HepG2 (cell line): ENCODE measurements at regions not wholly inside any gene's neighbourhood (a gene's known extent, or its start where the extent isn't known, plus 50 kb on each side); places are given as distances from the start of the nearest gene placed in this dataset.
"Not testable (repeated sequence)": the region's sequence is repeated elsewhere in the genome, so short reads cannot be mapped to it uniquely, and the experiment has no call there.

ENCODE experiments used
- BCL3 ChIP-seq: sonication (generic); formaldehyde crosslinking; IDR thresholded peaks from 2 replicates; pipeline ENCODE4 v1.5.1; 2020; ENCODE audit warnings: mild to moderate bottlenecking, missing genetic modification reagents, moderate library complexity
- SNRNP70 ChIP-seq: fragments of 200-400 bp; formaldehyde crosslinking; IDR thresholded peaks from 2 replicates; pipeline ENCODE4 v1.6.1; 2017; ENCODE audit warnings: mild to moderate bottlenecking, low read depth, low read length, moderate library complexity
- ZBTB20 ChIP-seq: sonication (generic); formaldehyde crosslinking; IDR thresholded peaks from 2 replicates; pipeline ENCODE4 v1.8.1; 2023; ENCODE audit warnings: missing genetic modification reagents, low read depth, mild to moderate bottlenecking, borderline replicate concordance
- ZNF235 ChIP-seq: sonication (generic); formaldehyde crosslinking; IDR thresholded peaks from 2 replicates; pipeline ENCODE4 v1.8.1; 2023; ENCODE audit warnings: mild to moderate bottlenecking, missing genetic modification reagents, borderline replicate concordance
- ZNF326 ChIP-seq: sonication (generic); formaldehyde crosslinking; IDR thresholded peaks from 2 replicates; pipeline ENCODE4 v1.4.0; 2020; ENCODE audit warnings: missing genetic modification reagents, borderline replicate concordance
- ZNF766 ChIP-seq: sonication (generic); formaldehyde crosslinking; IDR thresholded peaks from 2 replicates; pipeline ENCODE4 v1.5.0; 2020; ENCODE audit warnings: missing genetic modification reagents, borderline replicate concordance
- ZZZ3 ChIP-seq: sonication (generic); formaldehyde crosslinking; IDR thresholded peaks from 2 replicates; pipeline ENCODE4 v1.4.0; 2020; ENCODE audit warnings: missing genetic modification reagents, mild to moderate bottlenecking, borderline replicate concordance
- TF ChIP-seq, protein P1 (sequence below): sonication (generic); formaldehyde crosslinking; IDR thresholded peaks from 2 replicates; pipeline ENCODE4 v1.4.0; 2020; ENCODE audit warnings: missing genetic modification reagents
- TF ChIP-seq, protein P2 (sequence below), 2 experiments: IDR thresholded peaks; 2 replicates each; pipeline ENCODE4 v1.6.1; 2011 to 2012; ENCODE audit warnings: low read length in 2 of 2, borderline replicate concordance in 1 of 2, low read depth in 1 of 2, mild to moderate bottlenecking in 1 of 2, moderate library complexity in 1 of 2
- TF ChIP-seq, protein P3 (sequence below): sonication (generic); formaldehyde crosslinking; IDR thresholded peaks from 2 replicates; pipeline ENCODE4 v1.5.0; 2020; ENCODE audit warnings: mild to moderate bottlenecking, missing genetic modification reagents, moderate library complexity

DNA sequence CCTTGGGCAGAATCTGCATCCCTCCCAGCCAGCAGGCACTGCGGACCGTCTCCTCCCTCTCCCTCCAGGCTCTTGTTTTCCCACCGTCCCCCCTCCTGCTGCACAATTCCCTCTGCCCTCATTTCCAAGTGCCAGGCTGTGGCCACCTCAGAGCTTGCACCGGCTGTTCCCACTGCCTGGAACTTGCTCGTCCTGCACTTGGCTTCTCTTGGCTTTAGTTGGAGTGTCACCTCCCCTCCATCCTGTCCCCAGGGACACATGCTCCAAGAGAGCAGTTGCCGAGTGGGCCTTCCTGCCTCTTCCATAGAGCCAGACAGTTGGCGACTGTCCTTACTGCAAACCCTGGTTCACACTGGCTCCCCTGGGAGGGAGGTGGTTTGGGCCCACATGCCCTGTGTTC is 87.0 kb upstream of the DRD5 start:
- TF ChIP-seq, protein P1, sequence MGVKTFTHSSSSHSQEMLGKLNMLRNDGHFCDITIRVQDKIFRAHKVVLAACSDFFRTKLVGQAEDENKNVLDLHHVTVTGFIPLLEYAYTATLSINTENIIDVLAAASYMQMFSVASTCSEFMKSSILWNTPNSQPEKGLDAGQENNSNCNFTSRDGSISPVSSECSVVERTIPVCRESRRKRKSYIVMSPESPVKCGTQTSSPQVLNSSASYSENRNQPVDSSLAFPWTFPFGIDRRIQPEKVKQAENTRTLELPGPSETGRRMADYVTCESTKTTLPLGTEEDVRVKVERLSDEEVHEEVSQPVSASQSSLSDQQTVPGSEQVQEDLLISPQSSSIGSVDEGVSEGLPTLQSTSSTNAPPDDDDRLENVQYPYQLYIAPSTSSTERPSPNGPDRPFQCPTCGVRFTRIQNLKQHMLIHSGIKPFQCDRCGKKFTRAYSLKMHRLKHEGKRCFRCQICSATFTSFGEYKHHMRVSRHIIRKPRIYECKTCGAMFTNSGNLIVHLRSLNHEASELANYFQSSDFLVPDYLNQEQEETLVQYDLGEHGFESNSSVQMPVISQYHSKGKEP (CRISPR knock-in tag) = not testable (repeated sequence)
- TF ChIP-seq, protein P2, sequence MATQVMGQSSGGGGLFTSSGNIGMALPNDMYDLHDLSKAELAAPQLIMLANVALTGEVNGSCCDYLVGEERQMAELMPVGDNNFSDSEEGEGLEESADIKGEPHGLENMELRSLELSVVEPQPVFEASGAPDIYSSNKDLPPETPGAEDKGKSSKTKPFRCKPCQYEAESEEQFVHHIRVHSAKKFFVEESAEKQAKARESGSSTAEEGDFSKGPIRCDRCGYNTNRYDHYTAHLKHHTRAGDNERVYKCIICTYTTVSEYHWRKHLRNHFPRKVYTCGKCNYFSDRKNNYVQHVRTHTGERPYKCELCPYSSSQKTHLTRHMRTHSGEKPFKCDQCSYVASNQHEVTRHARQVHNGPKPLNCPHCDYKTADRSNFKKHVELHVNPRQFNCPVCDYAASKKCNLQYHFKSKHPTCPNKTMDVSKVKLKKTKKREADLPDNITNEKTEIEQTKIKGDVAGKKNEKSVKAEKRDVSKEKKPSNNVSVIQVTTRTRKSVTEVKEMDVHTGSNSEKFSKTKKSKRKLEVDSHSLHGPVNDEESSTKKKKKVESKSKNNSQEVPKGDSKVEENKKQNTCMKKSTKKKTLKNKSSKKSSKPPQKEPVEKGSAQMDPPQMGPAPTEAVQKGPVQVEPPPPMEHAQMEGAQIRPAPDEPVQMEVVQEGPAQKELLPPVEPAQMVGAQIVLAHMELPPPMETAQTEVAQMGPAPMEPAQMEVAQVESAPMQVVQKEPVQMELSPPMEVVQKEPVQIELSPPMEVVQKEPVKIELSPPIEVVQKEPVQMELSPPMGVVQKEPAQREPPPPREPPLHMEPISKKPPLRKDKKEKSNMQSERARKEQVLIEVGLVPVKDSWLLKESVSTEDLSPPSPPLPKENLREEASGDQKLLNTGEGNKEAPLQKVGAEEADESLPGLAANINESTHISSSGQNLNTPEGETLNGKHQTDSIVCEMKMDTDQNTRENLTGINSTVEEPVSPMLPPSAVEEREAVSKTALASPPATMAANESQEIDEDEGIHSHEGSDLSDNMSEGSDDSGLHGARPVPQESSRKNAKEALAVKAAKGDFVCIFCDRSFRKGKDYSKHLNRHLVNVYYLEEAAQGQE (IDR thresholded peaks at IDR 0.05; ENCODE audit: borderline replicate concordance in 1 of 2, low read depth in 1 of 2, low read length in 2 of 2) = not testable (repeated sequence)
- TF ChIP-seq SNRNP70; ZNF326 (CRISPR knock-in tag); ZZZ3; ZNF766 (CRISPR knock-in tag); ZNF235 (CRISPR knock-in tag); BCL3 (CRISPR knock-in tag); ZBTB20: not testable (repeated sequence)
- TF ChIP-seq, protein P3, sequence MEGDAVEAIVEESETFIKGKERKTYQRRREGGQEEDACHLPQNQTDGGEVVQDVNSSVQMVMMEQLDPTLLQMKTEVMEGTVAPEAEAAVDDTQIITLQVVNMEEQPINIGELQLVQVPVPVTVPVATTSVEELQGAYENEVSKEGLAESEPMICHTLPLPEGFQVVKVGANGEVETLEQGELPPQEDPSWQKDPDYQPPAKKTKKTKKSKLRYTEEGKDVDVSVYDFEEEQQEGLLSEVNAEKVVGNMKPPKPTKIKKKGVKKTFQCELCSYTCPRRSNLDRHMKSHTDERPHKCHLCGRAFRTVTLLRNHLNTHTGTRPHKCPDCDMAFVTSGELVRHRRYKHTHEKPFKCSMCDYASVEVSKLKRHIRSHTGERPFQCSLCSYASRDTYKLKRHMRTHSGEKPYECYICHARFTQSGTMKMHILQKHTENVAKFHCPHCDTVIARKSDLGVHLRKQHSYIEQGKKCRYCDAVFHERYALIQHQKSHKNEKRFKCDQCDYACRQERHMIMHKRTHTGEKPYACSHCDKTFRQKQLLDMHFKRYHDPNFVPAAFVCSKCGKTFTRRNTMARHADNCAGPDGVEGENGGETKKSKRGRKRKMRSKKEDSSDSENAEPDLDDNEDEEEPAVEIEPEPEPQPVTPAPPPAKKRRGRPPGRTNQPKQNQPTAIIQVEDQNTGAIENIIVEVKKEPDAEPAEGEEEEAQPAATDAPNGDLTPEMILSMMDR = not testable (repeated sequence)
